ENCODE measurements at regions not wholly inside any gene's neighbourhood (a gene's known extent, or its start where the extent isn't known, plus 50 kb on each side); places are given as distances from the start of the nearest gene placed in this dataset.

GRCh38 chr14:23814527-23815256 is 138.9 kb upstream of the DHRS4 start:
- DNase-seq = no peak
- Histone ChIP-seq H3K4me1 (no peaks in the 10 kb centered on the region), H3K4me3 (ENCODE audit: low read depth, low read length) (no peak overlapping the region), H3K9me3 (no peaks in the 10 kb centered on the region), H3K27me3 (no peaks in the 10 kb centered on the region), H3K36me3 (no peaks in the 10 kb centered on the region)
- TF ChIP-seq CTCF (IDR thresholded peaks at IDR 0.05; ENCODE audit: low read depth, low read length) = no peak

- no peak overlapping the region for H3K4me3 ChIP-seq (ENCODE audit: low read depth, low read length)
- no peaks in the 10 kb centered on the region for H3K36me3 ChIP-seq
- no peak for DNase-seq
- no peak for TF ChIP-seq CTCF (IDR thresholded peaks at IDR 0.05; ENCODE audit: low read depth, low read length)
- H3K27me3 ChIP-seq = no peaks in the 10 kb centered on the region
- H3K4me1 ChIP-seq = no peaks in the 10 kb centered on the region
- no peaks in the 10 kb centered on the region for H3K9me3 ChIP-seq
Observed at GRCh38 chr14:23816371-23816770, 137.2 kb upstream of the DHRS4 start.

GRCh38 chr14:23817164-23817767 is 136.3 kb upstream of the DHRS4 start:
- no peaks in the 10 kb centered on the region for H3K9me3 ChIP-seq
- H3K4me1 ChIP-seq = no peaks in the 10 kb centered on the region
- H3K4me3 ChIP-seq (ENCODE audit: low read depth, low read length) = no peak overlapping the region
- no peak for DNase-seq
- TF ChIP-seq CTCF (IDR thresholded peaks at IDR 0.05; ENCODE audit: low read depth, low read length) = no peak
- no peaks in the 10 kb centered on the region for H3K27me3 ChIP-seq
- no peaks in the 10 kb centered on the region for H3K36me3 ChIP-seq

DNA sequence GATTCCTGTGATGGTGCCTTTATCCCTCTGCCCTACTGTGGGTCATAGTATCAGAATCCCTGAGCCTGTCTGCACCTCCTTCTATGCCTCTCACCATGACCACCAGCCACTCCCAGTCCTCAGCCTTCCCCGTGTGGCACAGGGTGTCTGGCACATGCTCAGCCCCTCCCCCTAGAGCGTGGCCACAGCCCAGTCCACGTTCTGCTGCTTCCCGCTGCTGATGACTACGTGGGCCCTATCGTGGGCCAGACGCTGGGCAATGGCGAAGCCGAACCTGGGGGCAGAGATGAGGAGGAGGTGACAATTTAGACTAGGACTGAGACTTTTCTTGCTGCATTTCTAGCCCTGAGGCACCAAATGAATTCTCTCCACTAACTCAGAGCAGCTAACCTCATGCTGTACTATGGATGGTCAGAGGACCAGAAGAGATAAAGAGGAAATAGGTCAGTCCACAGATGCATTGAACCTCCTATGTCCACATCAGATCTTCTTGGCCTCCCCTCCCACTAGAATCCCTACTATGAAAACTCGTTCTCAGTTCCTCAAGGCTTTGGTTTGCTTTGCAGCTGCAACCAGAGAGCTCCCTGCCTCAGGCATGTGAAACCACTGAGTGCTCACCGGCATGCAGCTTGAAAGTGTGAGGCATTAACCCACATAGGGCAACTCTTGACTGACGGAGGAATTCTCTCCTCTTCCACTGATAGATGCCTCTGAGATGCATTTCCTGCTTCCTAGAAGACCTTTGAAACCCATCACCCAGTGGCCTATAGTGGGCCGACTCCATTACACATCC is 126.3 kb upstream of the DHRS4 start:
- H3K9me3 ChIP-seq = no peaks in the 10 kb centered on the region
- H3K4me3 ChIP-seq (ENCODE audit: low read depth, low read length) = no peak overlapping the region
- no peaks in the 10 kb centered on the region for H3K4me1 ChIP-seq
- no peak for DNase-seq
- no peaks in the 10 kb centered on the region for H3K36me3 ChIP-seq
- no peak for TF ChIP-seq CTCF (IDR thresholded peaks at IDR 0.05; ENCODE audit: low read depth, low read length)
- no peaks in the 10 kb centered on the region for H3K27me3 ChIP-seq

DNA sequence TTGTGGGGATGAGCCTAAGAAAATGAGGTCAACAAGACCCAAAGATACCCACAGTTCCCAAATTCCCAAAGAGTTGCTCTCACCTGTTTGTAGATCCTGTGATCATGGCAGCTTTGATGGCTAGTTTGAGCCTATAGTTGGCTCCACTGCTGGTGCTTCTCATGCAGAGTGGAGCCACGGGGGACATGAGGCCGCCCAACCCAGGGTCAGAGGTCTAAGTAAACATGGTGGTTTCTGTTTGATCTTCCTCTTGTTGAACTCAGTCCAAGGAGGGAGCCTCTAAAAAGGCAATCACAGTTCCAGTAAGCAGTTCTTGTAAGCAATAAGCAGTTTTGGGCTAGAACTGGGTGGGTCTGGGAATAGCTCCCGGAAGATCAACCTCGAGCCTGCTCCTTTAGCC is 125.6 kb upstream of the DHRS4 start:
- no peaks in the 10 kb centered on the region for H3K27me3 ChIP-seq
- TF ChIP-seq CTCF (IDR thresholded peaks at IDR 0.05; ENCODE audit: low read depth, low read length) = no peak
- no peaks in the 10 kb centered on the region for H3K9me3 ChIP-seq
- no peak overlapping the region for H3K4me3 ChIP-seq (ENCODE audit: low read depth, low read length)
- H3K4me1 ChIP-seq = no peaks in the 10 kb centered on the region
- no peak for DNase-seq
- no peaks in the 10 kb centered on the region for H3K36me3 ChIP-seq

DNA sequence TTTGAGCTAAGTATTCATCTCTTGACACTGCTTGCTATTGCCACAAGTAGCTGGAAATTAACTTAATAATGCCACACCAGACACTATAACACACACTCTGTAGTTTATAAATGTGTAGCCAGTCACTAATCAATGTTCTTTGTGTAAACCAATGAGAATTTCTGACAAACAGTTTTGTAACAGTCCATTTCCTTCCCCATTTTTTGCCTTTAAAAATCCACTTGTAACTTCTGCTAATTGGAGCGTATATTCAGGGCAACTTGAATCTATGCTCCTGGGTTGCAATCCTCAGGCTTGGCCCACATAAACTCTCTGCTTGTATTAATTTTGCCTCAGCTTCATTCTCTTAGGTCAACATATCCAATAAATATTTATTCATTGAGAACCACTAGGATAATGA is 125.0 kb upstream of the DHRS4 start:
- DNase-seq = no peak
- no peaks in the 10 kb centered on the region for H3K36me3 ChIP-seq
- no peak for TF ChIP-seq CTCF (IDR thresholded peaks at IDR 0.05; ENCODE audit: low read depth, low read length)
- H3K27me3 ChIP-seq = no peaks in the 10 kb centered on the region
- H3K4me3 ChIP-seq (ENCODE audit: low read depth, low read length) = no peak overlapping the region
- H3K9me3 ChIP-seq = no peaks in the 10 kb centered on the region
- H3K4me1 ChIP-seq = no peaks in the 10 kb centered on the region
